ENCODE measurements at regions not wholly inside any gene's neighbourhood (a gene's known extent, or its start where the extent isn't known, plus 50 kb on each side); places are given as distances from the start of the nearest gene placed in this dataset.
A peak's percentile ranks its signal among the peaks of the same experiment; 100 is the strongest.
"Not testable (repeated sequence)": the region's sequence is repeated elsewhere in the genome, so short reads cannot be mapped to it uniquely, and the experiment has no call there.

GRCh38 chr4:60404027-60404426 is 796.1 kb upstream of the ADGRL3 start:
- peak; percentile 13 for DNase-seq

- no peak for DNase-seq
Measured at GRCh38 chr4:60422439-60422838, 777.7 kb upstream of the ADGRL3 start.

GRCh38 chr4:60423573-60424184 is 776.4 kb upstream of the ADGRL3 start:
- not testable (repeated sequence) for DNase-seq

GRCh38 chr4:60432911-60433310 is 767.2 kb upstream of the ADGRL3 start:
- DNase-seq: no peak

GRCh38 chr4:60443068-60443467 is 757.1 kb upstream of the ADGRL3 start:
- DNase-seq: no peak

- DNase-seq: no peak
Measured at GRCh38 chr4:60443796-60444195, 756.3 kb upstream of the ADGRL3 start.

- peak; percentile 19 for DNase-seq
Measured at GRCh38 chr4:60450054-60450453, 750.1 kb upstream of the ADGRL3 start.

- no peak for DNase-seq
Measured at GRCh38 chr4:60452266-60452665, 747.9 kb upstream of the ADGRL3 start.

GRCh38 chr4:60455380-60455779 is 744.7 kb upstream of the ADGRL3 start:
- no peak for DNase-seq

GRCh38 chr4:60461551-60461950 is 738.6 kb upstream of the ADGRL3 start:
- no peak for DNase-seq

GRCh38 chr4:60463857-60464502 is 736.1 kb upstream of the ADGRL3 start:
- DNase-seq: peak; percentile 64

- no peak for DNase-seq
Measured at GRCh38 chr4:60482921-60483351, 717.2 kb upstream of the ADGRL3 start.

GRCh38 chr4:60485276-60485675 is 714.9 kb upstream of the ADGRL3 start:
- DNase-seq: peak; percentile 60

- DNase-seq: peak; percentile 17
Measured at GRCh38 chr4:60487118-60487761, 712.9 kb upstream of the ADGRL3 start.

GRCh38 chr4:60500810-60501209 is 699.3 kb upstream of the ADGRL3 start:
- no peak for DNase-seq

GRCh38 chr4:60502733-60503132 is 697.4 kb upstream of the ADGRL3 start:
- no peak for DNase-seq

GRCh38 chr4:60506061-60506460 is 694.1 kb upstream of the ADGRL3 start:
- DNase-seq: no peak

- no peak for DNase-seq
Measured at GRCh38 chr4:60522265-60522664, 677.9 kb upstream of the ADGRL3 start.

- no peak for DNase-seq
Measured at GRCh38 chr4:60531776-60532379, 668.2 kb upstream of the ADGRL3 start.

GRCh38 chr4:60544981-60545380 is 655.1 kb upstream of the ADGRL3 start:
- no peak for DNase-seq

GRCh38 chr4:60562334-60562733 is 637.8 kb upstream of the ADGRL3 start:
- peak; percentile 66 for DNase-seq

GRCh38 chr4:60565558-60565957 is 634.6 kb upstream of the ADGRL3 start:
- DNase-seq: no peak

GRCh38 chr4:60575336-60575735 is 624.8 kb upstream of the ADGRL3 start:
- no peak for DNase-seq

- DNase-seq: peak; percentile 51
Measured at GRCh38 chr4:60579335-60579734, 620.8 kb upstream of the ADGRL3 start.

Measured in OCI-M1 (cell line).